ENCODE measurements at regions not wholly inside any gene's neighbourhood (a gene's known extent, or its start where the extent isn't known, plus 50 kb on each side); places are given as distances from the start of the nearest gene placed in this dataset.

DNA sequence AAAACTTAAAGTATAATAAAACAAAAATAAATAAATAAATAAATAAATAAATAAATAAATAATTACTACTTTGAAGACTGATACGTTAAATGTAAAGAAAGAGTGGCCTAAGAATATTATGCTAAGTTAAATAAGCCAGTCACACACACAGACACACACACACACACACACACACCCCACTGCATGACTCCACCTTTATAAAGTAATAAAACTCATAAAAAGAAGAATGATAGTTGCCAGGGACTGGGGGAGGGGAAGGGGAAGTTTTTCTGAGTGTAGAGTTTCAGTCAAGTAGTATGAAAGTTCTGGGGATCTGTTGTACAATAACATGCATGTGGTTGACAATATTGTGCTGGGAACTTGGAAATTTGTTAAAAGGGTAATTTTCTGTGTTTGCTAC is 1237.5 kb upstream of the GYPC start:
- TF ChIP-seq, protein P1, sequence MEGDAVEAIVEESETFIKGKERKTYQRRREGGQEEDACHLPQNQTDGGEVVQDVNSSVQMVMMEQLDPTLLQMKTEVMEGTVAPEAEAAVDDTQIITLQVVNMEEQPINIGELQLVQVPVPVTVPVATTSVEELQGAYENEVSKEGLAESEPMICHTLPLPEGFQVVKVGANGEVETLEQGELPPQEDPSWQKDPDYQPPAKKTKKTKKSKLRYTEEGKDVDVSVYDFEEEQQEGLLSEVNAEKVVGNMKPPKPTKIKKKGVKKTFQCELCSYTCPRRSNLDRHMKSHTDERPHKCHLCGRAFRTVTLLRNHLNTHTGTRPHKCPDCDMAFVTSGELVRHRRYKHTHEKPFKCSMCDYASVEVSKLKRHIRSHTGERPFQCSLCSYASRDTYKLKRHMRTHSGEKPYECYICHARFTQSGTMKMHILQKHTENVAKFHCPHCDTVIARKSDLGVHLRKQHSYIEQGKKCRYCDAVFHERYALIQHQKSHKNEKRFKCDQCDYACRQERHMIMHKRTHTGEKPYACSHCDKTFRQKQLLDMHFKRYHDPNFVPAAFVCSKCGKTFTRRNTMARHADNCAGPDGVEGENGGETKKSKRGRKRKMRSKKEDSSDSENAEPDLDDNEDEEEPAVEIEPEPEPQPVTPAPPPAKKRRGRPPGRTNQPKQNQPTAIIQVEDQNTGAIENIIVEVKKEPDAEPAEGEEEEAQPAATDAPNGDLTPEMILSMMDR (IDR thresholded peaks at IDR 0.05), result no peak
- no peak for TF ChIP-seq POLR2A (IDR thresholded peaks at IDR 0.05)

All from lower leg skin (tissue), 3 donors.